Fibroblast of the aortic adventitia (primary cell): ENCODE measurements at regions not wholly inside any gene's neighbourhood (a gene's known extent, or its start where the extent isn't known, plus 50 kb on each side); places are given as distances from the start of the nearest gene placed in this dataset.

ENCODE experiments used
- DNase-seq: peaks from one replicate; pipeline ENCODE4 v3.0.0-alpha.2; 2010; ENCODE audit warnings: low read depth
- H3K4me3 ChIP-seq: 2 replicates; pipeline ENCODE4 v1.5.1; 2011; ENCODE audit warnings: low read depth, mild to moderate bottlenecking, control low read depth, low read length, moderate library complexity
- TF ChIP-seq, protein P1 (sequence below): IDR thresholded peaks from 2 replicates; pipeline ENCODE4 v1.5.1; 2011; ENCODE audit warnings: mild to moderate bottlenecking, low read length, control low read depth, inconsistent platforms; ENCODE audit not compliant: insufficient read depth

DNA sequence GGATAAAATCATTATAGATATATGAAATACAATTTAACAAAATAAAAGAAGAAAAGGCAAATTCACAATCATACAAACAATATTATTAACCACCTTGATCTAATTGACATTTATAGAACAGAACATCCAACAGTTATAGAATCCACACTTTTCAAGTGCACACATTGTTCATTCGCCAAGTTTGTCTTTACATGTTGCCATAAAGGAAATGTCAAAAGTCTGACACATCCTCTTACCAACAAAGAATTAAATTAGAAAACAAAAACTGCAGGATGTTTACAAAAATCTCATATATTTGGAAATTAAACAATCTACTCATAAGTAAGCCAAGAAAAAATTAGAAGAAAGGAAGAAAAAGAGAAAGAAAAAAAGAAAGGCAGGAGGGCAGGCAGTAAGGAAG, 909.2 kb upstream of the EPHA6 start:
- TF ChIP-seq, protein P1, sequence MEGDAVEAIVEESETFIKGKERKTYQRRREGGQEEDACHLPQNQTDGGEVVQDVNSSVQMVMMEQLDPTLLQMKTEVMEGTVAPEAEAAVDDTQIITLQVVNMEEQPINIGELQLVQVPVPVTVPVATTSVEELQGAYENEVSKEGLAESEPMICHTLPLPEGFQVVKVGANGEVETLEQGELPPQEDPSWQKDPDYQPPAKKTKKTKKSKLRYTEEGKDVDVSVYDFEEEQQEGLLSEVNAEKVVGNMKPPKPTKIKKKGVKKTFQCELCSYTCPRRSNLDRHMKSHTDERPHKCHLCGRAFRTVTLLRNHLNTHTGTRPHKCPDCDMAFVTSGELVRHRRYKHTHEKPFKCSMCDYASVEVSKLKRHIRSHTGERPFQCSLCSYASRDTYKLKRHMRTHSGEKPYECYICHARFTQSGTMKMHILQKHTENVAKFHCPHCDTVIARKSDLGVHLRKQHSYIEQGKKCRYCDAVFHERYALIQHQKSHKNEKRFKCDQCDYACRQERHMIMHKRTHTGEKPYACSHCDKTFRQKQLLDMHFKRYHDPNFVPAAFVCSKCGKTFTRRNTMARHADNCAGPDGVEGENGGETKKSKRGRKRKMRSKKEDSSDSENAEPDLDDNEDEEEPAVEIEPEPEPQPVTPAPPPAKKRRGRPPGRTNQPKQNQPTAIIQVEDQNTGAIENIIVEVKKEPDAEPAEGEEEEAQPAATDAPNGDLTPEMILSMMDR = no peak
- no peak for DNase-seq
- no peak overlapping the region for H3K4me3 ChIP-seq

DNA sequence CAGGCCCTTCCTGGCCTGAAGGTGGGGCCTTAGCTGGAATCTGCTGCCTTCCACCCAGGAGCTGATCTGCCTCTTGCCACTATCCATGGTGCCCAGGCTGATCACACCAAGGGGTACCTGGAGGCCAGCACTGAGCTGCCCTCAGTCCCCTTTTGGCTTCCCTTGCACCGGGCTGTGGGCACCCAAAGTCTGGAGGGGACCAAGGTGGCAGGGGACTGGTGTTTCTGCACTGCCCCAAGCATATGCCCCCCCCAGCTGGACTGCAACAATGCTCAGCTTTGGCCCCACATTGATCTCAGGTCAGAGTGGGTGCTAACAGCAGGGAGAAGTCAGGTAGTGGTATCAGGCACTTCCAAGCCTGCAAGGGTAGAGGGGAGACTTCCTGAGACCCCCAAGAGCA, 902.6 kb upstream of the EPHA6 start:
- DNase-seq = no peak
- TF ChIP-seq, protein P1 = no peak
- H3K4me3 ChIP-seq = no peak overlapping the region

DNA sequence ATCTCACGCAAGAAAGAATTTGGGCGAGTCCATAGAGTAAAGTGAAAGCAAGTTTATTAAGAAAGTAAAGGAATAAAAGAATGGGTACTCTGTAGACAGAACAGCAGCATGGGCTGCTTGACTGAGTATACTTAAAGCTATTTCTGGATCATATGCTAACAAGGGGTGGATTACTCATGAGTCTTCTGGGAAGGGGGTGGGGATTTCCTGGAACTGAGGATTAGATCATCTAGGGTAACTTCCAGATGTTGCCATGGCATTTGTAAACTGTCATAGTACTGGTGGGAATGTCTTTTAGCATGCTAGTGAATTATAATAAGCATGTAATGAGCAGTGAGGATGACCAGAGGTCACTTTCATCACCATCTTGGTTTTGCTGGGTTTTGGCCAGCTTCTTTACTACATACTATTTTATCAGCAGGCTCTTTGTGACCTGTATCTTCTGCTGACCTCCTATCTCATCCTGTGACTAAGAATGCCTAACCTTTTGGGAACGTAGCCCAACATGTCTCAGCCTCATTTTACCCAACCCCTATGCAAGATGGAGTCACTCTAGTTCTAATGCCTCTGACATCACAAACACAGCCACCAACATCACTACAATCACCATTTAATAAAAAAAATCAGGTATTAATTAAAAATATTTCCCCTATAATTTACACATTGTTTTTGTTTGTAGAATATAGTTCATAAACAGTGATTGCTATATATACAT, 890.7 kb upstream of the EPHA6 start:
- DNase-seq = peak; percentile 99
- TF ChIP-seq, protein P1 = no peak
- H3K4me3 ChIP-seq = peak overlapping the region; percentile 41

DNA sequence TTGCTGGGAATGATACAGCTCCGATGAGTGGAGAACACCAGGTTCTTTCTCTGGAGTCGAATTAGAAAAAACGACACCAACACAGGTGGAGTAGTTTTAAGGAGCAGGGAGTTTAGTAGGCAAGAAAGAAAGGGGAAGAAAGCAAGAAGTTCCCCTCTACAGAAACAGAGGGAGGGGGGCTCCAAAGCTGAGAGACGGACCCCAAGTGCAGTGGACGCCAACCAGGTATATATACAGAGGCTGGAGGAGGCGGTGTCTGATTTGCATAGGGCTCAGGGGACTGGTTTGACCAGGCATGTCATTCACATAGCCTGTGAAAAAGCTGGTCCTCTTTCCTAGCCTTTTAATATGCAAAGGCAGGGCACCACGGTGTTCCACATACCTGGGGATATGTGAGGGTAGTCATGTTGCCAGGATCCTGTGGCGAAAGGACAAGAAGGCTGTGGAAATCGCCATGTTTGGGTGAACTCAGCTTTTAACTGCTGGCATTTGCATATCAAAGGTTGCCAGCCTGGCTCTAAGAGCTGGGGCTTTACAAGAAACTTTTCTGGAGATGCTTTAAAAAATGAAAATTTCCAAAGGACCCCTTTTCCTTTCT, 887.4 kb upstream of the EPHA6 start:
- DNase-seq = no peak
- no peak overlapping the region for H3K4me3 ChIP-seq
- TF ChIP-seq, protein P1 = no peak

DNA sequence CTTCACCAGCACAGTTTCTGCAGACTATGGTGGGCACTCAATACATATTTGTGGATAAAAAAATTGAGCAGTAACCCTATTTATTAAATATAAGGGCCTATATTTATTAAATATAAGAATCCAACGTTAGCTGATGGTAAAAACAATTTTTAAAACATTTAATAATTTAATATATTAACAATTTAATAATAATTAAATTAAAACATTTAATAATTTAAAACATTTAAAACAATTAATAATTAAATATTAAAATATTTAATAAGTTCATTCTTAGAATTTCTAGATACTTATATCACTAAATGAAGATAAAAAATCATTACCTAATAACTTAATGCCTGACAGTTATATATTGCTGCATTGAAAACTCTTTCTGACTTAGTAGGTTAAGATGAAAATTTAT, 880.2 kb upstream of the EPHA6 start:
- TF ChIP-seq, protein P1 = no peak
- DNase-seq = no peak
- H3K4me3 ChIP-seq = no peak overlapping the region

DNA sequence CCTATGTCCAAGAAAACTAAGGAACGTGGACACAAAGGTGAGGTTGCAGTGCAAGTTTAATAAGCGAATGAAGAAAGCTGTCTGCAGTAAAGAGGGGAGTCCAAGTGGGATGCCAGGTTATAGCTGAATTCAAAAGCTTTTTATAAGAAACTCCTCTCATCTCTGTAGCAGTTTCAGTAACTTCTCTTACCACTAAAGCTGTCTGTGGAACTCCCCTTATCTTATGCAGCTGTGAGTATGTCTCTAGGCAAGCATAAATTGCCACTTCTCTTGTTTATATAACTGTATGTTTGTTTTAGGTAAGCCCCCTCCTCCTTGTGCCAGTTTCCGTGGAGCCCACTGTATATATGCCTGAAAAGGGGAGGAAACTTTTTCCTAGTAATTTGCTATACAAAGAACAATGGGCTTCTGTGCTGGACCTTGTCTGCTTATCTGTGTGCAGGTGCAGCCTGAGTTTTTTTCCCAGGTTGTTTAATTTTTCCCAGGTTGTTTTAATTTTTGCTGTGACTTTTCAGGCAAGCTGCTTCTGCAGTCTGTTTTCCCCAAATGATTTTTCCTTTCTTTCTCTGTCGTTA, 875.1 kb upstream of the EPHA6 start:
- H3K4me3 ChIP-seq = no peak overlapping the region
- TF ChIP-seq, protein P1 = no peak
- DNase-seq = no peak
